ENCODE measurements at regions not wholly inside any gene's neighbourhood (a gene's known extent, or its start where the extent isn't known, plus 50 kb on each side); places are given as distances from the start of the nearest gene placed in this dataset.
A peak's percentile ranks its signal among the peaks of the same experiment; 100 is the strongest.

- Mint-ChIP-seq H3K4me3 (no peak overlapping the region), H3K27me3 (ENCODE audit: low read depth) (no peaks in the 10 kb centered on the region), H3K27ac (no peak overlapping the region), H3K4me1 (no peaks in the 10 kb centered on the region), H3K9me3 (no peaks in the 10 kb centered on the region), H3K36me3 (ENCODE audit: low read depth) (no peaks in the 10 kb centered on the region)
- TF ChIP-seq CTCF (IDR thresholded peaks at IDR 0.05; ENCODE audit: unreplicated experiment in 3 of 3): peak in 2 of 3 experiments; percentile 13 to 45
Measured at GRCh38 chr13:67416047-67416925, 186.2 kb upstream of the PCDH9 start.

GRCh38 chr13:67410645-67411044 lies 180.5 kb upstream of the PCDH9 start:
- Mint-ChIP-seq H3K9me3 (no peaks in the 10 kb centered on the region), H3K4me3 (no peak overlapping the region), H3K27me3 (ENCODE audit: low read depth) (no peaks in the 10 kb centered on the region), H3K36me3 (ENCODE audit: low read depth) (no peaks in the 10 kb centered on the region), H3K27ac (no peak overlapping the region), H3K4me1 (no peaks in the 10 kb centered on the region)
- no peak for TF ChIP-seq CTCF (IDR thresholded peaks at IDR 0.05; ENCODE audit: unreplicated experiment in 3 of 3)

GRCh38 chr13:67408798-67409197 lies 178.7 kb upstream of the PCDH9 start:
- TF ChIP-seq CTCF (IDR thresholded peaks at IDR 0.05; ENCODE audit: unreplicated experiment in 3 of 3): no peak
- Mint-ChIP-seq H3K27me3 (ENCODE audit: low read depth) (no peaks in the 10 kb centered on the region), H3K27ac (no peak overlapping the region), H3K4me3 (no peak overlapping the region), H3K9me3 (no peaks in the 10 kb centered on the region), H3K36me3 (ENCODE audit: low read depth) (no peaks in the 10 kb centered on the region), H3K4me1 (no peaks in the 10 kb centered on the region)

- no peak for TF ChIP-seq CTCF (IDR thresholded peaks at IDR 0.05; ENCODE audit: unreplicated experiment in 3 of 3)
- H3K4me1 Mint-ChIP-seq: no peaks in the 10 kb centered on the region
- H3K36me3 Mint-ChIP-seq (ENCODE audit: low read depth): no peaks in the 10 kb centered on the region
Measured at GRCh38 chr13:67402546-67402945, 172.4 kb upstream of the PCDH9 start.

GRCh38 chr13:67395577-67395976 lies 165.4 kb upstream of the PCDH9 start:
- Mint-ChIP-seq H3K4me1 (no peaks in the 10 kb centered on the region), H3K27ac (no peak overlapping the region), H3K9me3 (peaks cover 13% of the 10 kb centered on the region), H3K36me3 (ENCODE audit: low read depth) (no peaks in the 10 kb centered on the region), H3K4me3 (no peak overlapping the region), H3K27me3 (ENCODE audit: low read depth) (no peaks in the 10 kb centered on the region)
- TF ChIP-seq CTCF (IDR thresholded peaks at IDR 0.05; ENCODE audit: unreplicated experiment in 3 of 3): no peak

More at GRCh38 chr13:67402546-67402945, 172.4 kb upstream of the PCDH9 start:
- Mint-ChIP-seq H3K4me3 (no peak overlapping the region), H3K9me3 (peaks cover 13% of the 10 kb centered on the region), H3K27ac (no peak overlapping the region), H3K27me3 (ENCODE audit: low read depth) (no peaks in the 10 kb centered on the region)

GRCh38 chr13:67392014-67392413 lies 161.9 kb upstream of the PCDH9 start:
- H3K36me3 Mint-ChIP-seq (ENCODE audit: low read depth): no peaks in the 10 kb centered on the region
- H3K4me1 Mint-ChIP-seq: no peaks in the 10 kb centered on the region
- peak overlapping the region in 1 of 3 experiments; percentile 94 for H3K27ac Mint-ChIP-seq
- no peaks in the 10 kb centered on the region for H3K9me3 Mint-ChIP-seq
- no peak overlapping the region for H3K4me3 Mint-ChIP-seq
- TF ChIP-seq CTCF (IDR thresholded peaks at IDR 0.05; ENCODE audit: unreplicated experiment in 3 of 3): no peak
- H3K27me3 Mint-ChIP-seq (ENCODE audit: low read depth): no peaks in the 10 kb centered on the region

Measured in nephron (organoid).